Pulmonary artery endothelial cell (primary cell): ENCODE measurements at regions not wholly inside any gene's neighbourhood (a gene's known extent, or its start where the extent isn't known, plus 50 kb on each side); places are given as distances from the start of the nearest gene placed in this dataset.
"Not testable (repeated sequence)": the region's sequence is repeated elsewhere in the genome, so short reads cannot be mapped to it uniquely, and the experiment has no call there.

Experiments used
- DNase-seq: peaks from one replicate; pipeline ENCODE4 v3.0.0-alpha.2; 2011; ENCODE audit warnings: low read depth, low spot score

- DNase-seq: no peak
Measured at GRCh38 chr6:157727629-157728182, 95.3 kb upstream of the SNX9 start.

- DNase-seq: no peak
Measured at GRCh38 chr6:157728183-157728881, 94.7 kb upstream of the SNX9 start.

GRCh38 chr6:157731221-157731620, 91.8 kb upstream of the SNX9 start:
- DNase-seq: no peak

- no peak for DNase-seq
Measured at GRCh38 chr6:157732007-157732406, 91.0 kb upstream of the SNX9 start.

DNA sequence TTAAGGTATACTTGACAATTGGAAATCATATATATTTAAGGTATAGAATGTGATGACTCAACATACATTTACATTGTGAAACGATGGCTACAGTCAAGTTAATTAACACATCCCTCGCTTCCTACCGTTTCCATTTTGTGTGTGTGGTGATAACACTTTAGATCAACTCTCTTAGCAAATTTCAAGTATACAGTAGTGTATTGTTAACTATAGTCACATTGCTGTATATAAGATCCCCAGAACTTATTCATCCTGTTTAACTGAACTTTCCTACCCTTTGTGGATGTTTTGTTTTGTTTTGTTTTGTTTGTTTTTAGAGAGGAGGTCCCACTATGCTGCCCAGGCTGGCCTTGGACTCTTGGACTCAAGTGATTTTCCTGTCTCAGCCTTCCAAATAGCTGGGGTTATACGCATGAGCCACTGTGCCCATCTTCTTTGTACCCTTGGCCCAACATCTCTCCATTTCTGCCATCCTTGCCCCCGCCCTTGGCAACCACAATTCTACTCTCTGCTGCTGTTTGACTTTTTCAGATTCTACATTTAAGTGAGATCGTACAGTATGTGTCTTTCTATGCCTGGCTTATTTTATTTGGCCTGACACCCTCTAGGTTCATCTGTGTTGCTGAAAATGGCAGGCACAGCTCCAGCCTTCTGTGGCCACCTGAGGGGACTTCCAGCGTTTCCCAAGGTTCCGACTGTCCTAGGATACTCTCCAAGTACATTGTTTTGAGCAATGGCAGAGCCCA, 90.5 kb upstream of the SNX9 start:
- no peak for DNase-seq

GRCh38 chr6:157736555-157736954, 86.5 kb upstream of the SNX9 start:
- DNase-seq: not testable (repeated sequence)

- no peak for DNase-seq
Measured at GRCh38 chr6:157741321-157741947, 81.6 kb upstream of the SNX9 start.

- DNase-seq: no peak
Measured at GRCh38 chr6:157741948-157742556, 81.0 kb upstream of the SNX9 start.

GRCh38 chr6:157744102-157744601, 78.9 kb upstream of the SNX9 start:
- DNase-seq: no peak

GRCh38 chr6:157746897-157747296, 76.1 kb upstream of the SNX9 start:
- DNase-seq: no peak

DNA sequence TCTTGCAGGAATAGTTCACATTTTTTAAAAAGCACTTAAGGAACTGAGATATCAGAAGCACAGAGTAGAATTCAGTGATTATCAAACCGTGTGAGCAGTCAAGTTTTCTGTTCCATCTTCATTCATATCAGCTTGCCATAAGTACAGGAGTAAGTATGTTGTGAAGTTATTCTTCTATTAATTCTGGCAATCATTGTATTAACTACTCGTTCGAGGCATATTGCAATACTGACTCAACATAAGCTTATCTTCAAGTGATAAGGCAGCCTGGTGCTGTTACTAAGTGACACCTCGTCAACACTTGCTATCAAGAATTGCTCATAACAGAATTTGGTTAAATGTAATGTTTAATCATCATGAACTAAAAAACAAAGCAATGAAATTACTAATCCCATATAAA, 75.7 kb upstream of the SNX9 start:
- DNase-seq: no peak

DNA sequence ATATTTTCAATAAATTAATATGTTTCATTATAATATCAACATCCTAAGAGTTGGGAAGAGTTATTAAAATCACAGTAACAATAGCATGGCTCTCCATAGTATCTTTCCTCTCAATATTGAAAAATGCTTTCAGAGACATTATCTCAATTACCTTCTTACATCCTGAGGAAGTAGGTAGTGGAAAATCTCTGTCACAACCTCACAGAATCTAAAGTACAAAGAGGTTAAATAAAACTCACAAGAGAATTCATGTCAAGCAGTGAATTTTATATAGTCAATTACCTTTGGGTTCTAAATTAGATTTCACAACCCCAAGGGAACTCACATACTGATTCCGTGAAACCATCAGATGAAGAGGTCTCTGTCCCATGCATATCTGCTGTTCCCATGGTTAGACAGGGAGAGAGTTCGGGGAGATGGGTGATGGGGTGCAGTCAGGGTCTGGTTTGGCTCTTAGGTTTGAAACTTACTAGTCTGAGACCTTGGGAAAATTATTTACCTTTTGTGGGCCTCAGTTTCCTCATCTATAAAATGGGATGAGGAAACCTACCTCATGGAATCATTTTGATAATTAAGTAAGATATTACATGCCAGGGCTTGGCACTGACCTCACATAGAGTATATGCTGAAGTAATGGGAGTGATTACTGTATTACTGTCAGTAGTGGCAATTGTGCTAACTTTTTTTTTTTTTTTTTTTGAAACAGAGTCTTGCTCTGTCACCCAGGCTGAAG, 74.0 kb upstream of the SNX9 start:
- no peak for DNase-seq

- not testable (repeated sequence) for DNase-seq
Measured at GRCh38 chr6:157750973-157751372, 72.1 kb upstream of the SNX9 start.

- no peak for DNase-seq
Measured at GRCh38 chr6:157751547-157752200, 71.4 kb upstream of the SNX9 start.

DNA sequence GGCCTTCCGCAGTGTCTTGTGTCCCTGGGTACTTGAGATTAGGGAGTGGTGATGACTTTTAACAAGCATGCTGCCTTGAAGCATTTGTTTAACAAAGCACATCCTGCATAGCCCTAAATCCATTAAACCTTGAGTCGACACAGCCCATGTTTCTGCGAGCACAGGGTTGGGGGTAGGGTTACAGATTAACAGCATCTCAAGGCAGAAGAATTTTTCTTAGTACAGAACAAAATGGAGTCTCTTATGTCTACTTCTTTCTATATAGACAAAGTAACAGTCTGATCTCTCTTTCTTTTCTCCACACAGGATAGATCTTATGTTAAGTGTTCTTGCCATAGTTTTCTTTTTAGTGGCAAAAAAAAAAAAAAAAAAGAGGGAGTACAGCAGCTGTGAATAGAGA, 70.2 kb upstream of the SNX9 start:
- DNase-seq: not testable (repeated sequence)

DNA sequence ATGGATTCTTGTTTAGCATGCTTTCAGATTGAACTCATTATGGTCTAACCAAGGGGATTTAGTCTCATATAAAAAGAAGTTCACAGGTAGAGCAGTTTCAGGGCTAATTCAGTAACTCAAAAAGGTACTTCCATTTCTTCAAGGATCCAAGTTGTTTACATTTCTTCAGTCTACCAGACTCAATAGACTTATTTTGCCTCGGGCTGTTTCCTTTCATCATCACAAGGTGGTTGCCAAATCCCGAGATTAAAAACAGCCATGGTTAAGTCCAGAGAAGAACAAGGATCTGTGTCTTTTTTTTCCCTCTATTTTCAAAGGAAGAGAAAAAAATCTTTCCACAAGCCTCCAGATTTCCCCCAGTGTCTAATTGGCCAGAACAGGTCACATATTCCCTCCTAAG, 69.8 kb upstream of the SNX9 start:
- DNase-seq: no peak

DNA sequence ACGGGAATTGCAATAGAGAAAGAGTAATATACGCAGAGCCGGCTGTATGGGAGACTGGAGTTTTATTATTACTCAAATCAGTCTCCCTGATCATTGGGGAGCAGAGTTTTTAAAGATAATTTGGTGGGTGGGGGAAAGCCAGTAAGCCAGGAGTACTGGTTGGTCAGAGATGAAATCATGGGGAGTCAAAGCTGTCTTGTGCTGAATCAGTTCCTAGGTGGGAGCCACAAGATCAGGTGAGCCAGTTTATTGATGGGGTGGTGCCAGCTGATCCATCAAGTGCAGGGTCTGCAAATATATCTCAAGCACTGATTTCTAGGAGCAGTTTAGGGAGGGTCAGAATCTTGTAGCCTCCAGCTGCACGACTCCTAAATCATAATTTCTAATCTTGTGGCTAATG, 69.2 kb upstream of the SNX9 start:
- DNase-seq: not testable (repeated sequence)

GRCh38 chr6:157754351-157754750, 68.7 kb upstream of the SNX9 start:
- DNase-seq: no peak

GRCh38 chr6:157755032-157755745, 67.9 kb upstream of the SNX9 start:
- DNase-seq: no peak
